Lower leg skin (tissue), 4 donors: ENCODE measurements at regions not wholly inside any gene's neighbourhood (a gene's known extent, or its start where the extent isn't known, plus 50 kb on each side); places are given as distances from the start of the nearest gene placed in this dataset.
A peak's percentile ranks its signal among the peaks of the same experiment; 100 is the strongest.
"Not testable (repeated sequence)": the region's sequence is repeated elsewhere in the genome, so short reads cannot be mapped to it uniquely, and the experiment has no call there.

ENCODE experiments used
- DNase-seq, 2 donors: peaks; one replicate each; pipeline ENCODE4 v3.0.0-alpha.2; 2019; ENCODE audit warnings: low spot score in 2 of 2
- H3K4me3 ChIP-seq: fragments of 200-600 bp; sonication (generic); 2 replicates; pipeline ENCODE4 v1.5.1; 2017; ENCODE audit warnings: mild to moderate bottlenecking, low read depth; ENCODE audit not compliant: poor library complexity, severe bottlenecking
- POLR2A ChIP-seq, 2 donors: fragments of 450-650 bp; IDR thresholded peaks; one replicate each; pipeline ENCODE4 v1.6.1; 2016 to 2017; ENCODE audit warnings: antibody characterized with exemption in 2 of 2, mild to moderate bottlenecking in 1 of 2, moderate library complexity in 1 of 2
- WGBS, 2 donors: methylation state at CpG; one replicate each; pipeline ENCODE4 v1.1.5; 2018; 5-methylcytosine and 5-hydroxymethylcytosine counted together
- intact Hi-C: fragments of 100-400 bp; cut with DNase I; formaldehyde crosslinking; loops from one replicate; pipeline ENCODE4 v1.15.0; 2023; ENCODE audit warnings: low total_unique reads
- TF ChIP-seq, protein P1 (sequence below), 3 donors: fragments of 450-650 bp; IDR thresholded peaks; one replicate each; pipeline ENCODE4 v1.5.1; 2016; ENCODE audit warnings: antibody characterized with exemption in 3 of 3, mild to moderate bottlenecking in 3 of 3, moderate library complexity in 2 of 3

DNA sequence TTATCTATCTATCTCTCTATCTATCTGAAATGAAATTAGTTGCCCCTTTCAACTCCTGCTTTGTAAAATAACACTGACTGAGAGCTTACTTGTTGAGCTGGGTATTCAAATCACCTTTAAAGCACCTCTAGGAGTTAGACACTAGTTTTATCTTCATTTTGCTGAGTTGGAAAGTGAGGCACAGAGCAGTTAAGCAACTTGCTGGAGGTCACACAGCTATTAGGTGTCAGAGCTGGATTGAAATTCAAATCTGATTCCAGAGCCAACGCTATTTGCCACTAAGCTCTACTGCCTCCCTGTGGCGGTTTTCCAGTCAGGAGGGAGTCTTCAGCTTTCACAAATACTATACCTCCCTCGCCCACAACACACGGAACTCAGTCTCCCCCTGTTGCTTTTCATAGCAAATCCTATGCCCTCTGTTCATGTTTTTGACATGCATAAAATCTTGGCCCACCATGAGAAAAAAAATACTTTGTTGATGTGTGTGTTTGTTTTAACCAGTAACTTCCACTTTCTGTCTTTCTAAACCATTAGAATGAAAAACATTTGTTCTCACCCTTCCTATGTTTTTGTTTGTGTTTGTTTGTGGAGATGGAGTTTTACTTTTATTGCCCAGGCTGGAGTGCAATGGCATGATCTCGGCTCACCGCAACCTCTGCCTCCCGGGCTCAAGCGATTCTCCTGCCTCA, 74.8 kb upstream of the SMURF2 start:
- no peak overlapping the region for H3K4me3 ChIP-seq
- intact Hi-C loops: no loop called here
- 65 to 73% methylated on average over 8 of the region's 8 CpGs for WGBS, 2 donors
- peak in 1 of 2 donors; percentile 45 for DNase-seq
- TF ChIP-seq, protein P1, sequence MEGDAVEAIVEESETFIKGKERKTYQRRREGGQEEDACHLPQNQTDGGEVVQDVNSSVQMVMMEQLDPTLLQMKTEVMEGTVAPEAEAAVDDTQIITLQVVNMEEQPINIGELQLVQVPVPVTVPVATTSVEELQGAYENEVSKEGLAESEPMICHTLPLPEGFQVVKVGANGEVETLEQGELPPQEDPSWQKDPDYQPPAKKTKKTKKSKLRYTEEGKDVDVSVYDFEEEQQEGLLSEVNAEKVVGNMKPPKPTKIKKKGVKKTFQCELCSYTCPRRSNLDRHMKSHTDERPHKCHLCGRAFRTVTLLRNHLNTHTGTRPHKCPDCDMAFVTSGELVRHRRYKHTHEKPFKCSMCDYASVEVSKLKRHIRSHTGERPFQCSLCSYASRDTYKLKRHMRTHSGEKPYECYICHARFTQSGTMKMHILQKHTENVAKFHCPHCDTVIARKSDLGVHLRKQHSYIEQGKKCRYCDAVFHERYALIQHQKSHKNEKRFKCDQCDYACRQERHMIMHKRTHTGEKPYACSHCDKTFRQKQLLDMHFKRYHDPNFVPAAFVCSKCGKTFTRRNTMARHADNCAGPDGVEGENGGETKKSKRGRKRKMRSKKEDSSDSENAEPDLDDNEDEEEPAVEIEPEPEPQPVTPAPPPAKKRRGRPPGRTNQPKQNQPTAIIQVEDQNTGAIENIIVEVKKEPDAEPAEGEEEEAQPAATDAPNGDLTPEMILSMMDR (IDR thresholded peaks at IDR 0.05): no peak
- TF ChIP-seq POLR2A (IDR thresholded peaks at IDR 0.05): no peak

- intact Hi-C loops: no loop called here
- TF ChIP-seq, protein P1 (IDR thresholded peaks at IDR 0.05): no peak
- TF ChIP-seq POLR2A (IDR thresholded peaks at IDR 0.05): no peak
- no peak overlapping the region for H3K4me3 ChIP-seq
- DNase-seq: peak in 1 of 2 donors; percentile 82
- WGBS, 2 donors: 58 to 69% methylated on average over 12 of the region's 12 CpGs
Measured at GRCh38 chr17:64732336-64733006, 70.4 kb upstream of the SMURF2 start.

GRCh38 chr17:64730023-64730422, 67.9 kb upstream of the SMURF2 start:
- DNase-seq: peak in 1 of 2 donors; percentile 25
- 89 to 96% methylated on average over 6 of the region's 6 CpGs for WGBS, 2 donors
- H3K4me3 ChIP-seq, intact Hi-C loops: not testable (repeated sequence)

DNA sequence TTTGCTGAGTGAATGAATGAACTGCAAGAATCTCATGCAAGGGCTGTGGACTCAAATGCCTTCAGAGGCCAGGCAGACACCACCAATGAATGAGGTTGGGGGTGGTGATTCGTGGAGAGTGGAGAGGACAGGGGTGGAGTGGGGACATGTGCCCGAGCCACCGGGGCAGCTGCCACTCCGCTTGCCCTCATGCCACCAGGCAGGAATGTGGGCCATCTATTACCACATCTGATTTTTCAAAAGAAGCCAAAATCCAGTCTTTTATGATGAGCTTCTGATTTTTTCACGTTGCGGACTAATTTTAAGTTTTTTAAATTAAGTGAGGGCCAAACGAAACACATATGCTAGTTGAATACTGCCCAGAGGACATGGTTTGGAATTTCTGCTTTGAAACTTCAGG, 67.1 kb upstream of the SMURF2 start:
- intact Hi-C loops: no loop called here
- no peak overlapping the region for H3K4me3 ChIP-seq
- TF ChIP-seq, protein P1 (IDR thresholded peaks at IDR 0.05): no peak
- TF ChIP-seq POLR2A (IDR thresholded peaks at IDR 0.05): no peak
- DNase-seq: peak in 1 of 2 donors; percentile 31
- WGBS, 2 donors: 82 to 89% methylated on average over 7 of the region's 7 CpGs

- TF ChIP-seq POLR2A (IDR thresholded peaks at IDR 0.05): no peak
- TF ChIP-seq, protein P1 (IDR thresholded peaks at IDR 0.05): no peak
- WGBS, 2 donors: 84 to 87% methylated on average over 8 of the region's 8 CpGs
- DNase-seq: peak in 1 of 2 donors; percentile 57
Measured at GRCh38 chr17:64728041-64728695, 66.1 kb upstream of the SMURF2 start.

DNA sequence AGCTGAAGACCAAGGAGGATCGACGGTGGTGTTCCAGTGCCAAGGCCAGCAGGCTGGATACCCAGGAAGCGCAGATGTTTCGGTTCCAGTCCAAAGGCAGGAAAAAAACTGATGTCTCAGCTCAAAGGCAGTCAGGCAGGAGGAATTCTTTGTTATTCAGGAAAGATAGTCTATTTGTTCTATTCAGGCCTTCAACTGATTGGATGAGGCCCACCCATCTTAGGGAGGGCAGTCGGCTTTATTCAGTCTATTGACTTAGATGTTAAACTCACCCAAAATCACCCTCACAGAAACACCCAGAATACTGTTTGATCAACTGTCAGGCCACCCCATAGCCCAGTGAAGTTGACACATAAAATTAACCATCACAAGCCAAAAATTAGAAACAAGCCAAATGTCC, 63.9 kb upstream of the SMURF2 start:
- 94% methylated on average over 5 of the region's 5 CpGs for WGBS, 2 donors
- DNase-seq, H3K4me3 ChIP-seq, intact Hi-C loops: not testable (repeated sequence)

More at GRCh38 chr17:64728041-64728695, 66.1 kb upstream of the SMURF2 start:
- H3K4me3 ChIP-seq: no peak overlapping the region
- intact Hi-C loops: no loop called here

- intact Hi-C loops, H3K4me3 ChIP-seq, DNase-seq: not testable (repeated sequence)
- 68 to 70% methylated on average over 8 of the region's 8 CpGs for WGBS, 2 donors
Measured at GRCh38 chr17:64724246-64724645, 62.1 kb upstream of the SMURF2 start.
